IMR-90 (cell line): ENCODE measurements at regions not wholly inside any gene's neighbourhood (a gene's known extent, or its start where the extent isn't known, plus 50 kb on each side); places are given as distances from the start of the nearest gene placed in this dataset.

Experiments
- POLR2A ChIP-seq: IDR thresholded peaks from 2 replicates; pipeline ENCODE4 v1.6.1; 2012; ENCODE audit warnings: mild to moderate bottlenecking, low read depth, low read length
- RCOR1 ChIP-seq: IDR thresholded peaks from 2 replicates; pipeline ENCODE4 v1.6.1; 2012; ENCODE audit warnings: mild to moderate bottlenecking, low read length, improper control_type of control experiment; ENCODE audit not compliant: insufficient replicate concordance
- RFX5 ChIP-seq: IDR thresholded peaks from 2 replicates; pipeline ENCODE4 v1.8.0; 2012; ENCODE audit warnings: low read depth, mild to moderate bottlenecking, low read length, moderate library complexity
- TF ChIP-seq, protein P1 (sequence below): conservative IDR thresholded peaks from 2 replicates; pipeline ENCODE4 v1.5.1; 2012; ENCODE audit warnings: mild to moderate bottlenecking, low read depth, low read length, improper control_type of control experiment

DNA sequence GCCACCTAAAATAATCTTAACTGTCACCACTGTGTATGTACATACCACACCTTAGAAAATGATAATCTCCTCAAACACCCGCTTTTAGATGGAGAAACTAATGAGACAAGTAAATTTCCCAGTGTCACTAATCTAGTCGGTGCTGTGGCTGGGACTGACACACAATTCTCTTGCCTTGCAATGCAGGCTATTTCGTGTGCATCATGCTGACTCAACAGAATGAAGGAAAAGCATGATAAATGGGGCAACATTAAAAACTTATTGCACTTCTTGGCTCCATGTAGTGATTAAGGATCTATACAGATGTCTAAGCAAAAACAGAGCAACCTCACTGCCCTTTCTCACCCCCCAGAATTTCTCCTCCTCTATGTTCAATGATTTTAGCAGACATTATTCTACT, 677.9 kb downstream of the DTWD2 start:
- TF ChIP-seq, protein P1, sequence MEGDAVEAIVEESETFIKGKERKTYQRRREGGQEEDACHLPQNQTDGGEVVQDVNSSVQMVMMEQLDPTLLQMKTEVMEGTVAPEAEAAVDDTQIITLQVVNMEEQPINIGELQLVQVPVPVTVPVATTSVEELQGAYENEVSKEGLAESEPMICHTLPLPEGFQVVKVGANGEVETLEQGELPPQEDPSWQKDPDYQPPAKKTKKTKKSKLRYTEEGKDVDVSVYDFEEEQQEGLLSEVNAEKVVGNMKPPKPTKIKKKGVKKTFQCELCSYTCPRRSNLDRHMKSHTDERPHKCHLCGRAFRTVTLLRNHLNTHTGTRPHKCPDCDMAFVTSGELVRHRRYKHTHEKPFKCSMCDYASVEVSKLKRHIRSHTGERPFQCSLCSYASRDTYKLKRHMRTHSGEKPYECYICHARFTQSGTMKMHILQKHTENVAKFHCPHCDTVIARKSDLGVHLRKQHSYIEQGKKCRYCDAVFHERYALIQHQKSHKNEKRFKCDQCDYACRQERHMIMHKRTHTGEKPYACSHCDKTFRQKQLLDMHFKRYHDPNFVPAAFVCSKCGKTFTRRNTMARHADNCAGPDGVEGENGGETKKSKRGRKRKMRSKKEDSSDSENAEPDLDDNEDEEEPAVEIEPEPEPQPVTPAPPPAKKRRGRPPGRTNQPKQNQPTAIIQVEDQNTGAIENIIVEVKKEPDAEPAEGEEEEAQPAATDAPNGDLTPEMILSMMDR, result no peak
- TF ChIP-seq RFX5 (no peak), RCOR1 (no peak), POLR2A (no peak)
